HG02840 (cell line): ENCODE measurements at regions not wholly inside any gene's neighbourhood (a gene's known extent, or its start where the extent isn't known, plus 50 kb on each side); places are given as distances from the start of the nearest gene placed in this dataset.
"Not testable (repeated sequence)": the region's sequence is repeated elsewhere in the genome, so short reads cannot be mapped to it uniquely, and the experiment has no call there.

Source experiments
- ATAC-seq: cut with Tn5 transposase; IDR thresholded peaks from one replicate; pipeline ENCODE4 v1.9.1; 2021; ENCODE audit warnings: mild to moderate bottlenecking, moderate library complexity, moderate number of reproducible peaks; ENCODE audit not compliant: unreplicated experiment, low FRiP score

- no peak for ATAC-seq
Measured at GRCh38 chr20:48390981-48391380, 436.8 kb downstream of the PREX1 start.

DNA sequence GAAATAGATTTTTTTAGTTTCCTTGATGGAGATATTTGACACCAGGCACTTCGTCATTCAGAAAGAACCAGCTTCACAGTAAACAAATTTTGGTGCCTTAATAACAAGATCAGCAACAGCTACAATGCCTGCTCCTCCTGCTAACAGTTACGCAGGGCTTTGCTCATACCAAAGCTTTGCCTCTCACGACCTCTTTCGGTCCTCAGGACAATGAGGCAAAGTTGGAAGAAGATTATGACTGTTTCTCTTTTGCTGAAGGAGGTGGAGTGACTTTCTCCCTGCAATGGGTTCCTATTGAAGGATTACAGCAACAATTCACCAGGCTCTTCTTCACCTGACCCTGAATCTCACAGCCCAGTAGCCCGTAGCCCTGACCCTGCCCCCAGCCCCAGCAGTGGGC, 440.1 kb downstream of the PREX1 start:
- ATAC-seq: no peak

DNA sequence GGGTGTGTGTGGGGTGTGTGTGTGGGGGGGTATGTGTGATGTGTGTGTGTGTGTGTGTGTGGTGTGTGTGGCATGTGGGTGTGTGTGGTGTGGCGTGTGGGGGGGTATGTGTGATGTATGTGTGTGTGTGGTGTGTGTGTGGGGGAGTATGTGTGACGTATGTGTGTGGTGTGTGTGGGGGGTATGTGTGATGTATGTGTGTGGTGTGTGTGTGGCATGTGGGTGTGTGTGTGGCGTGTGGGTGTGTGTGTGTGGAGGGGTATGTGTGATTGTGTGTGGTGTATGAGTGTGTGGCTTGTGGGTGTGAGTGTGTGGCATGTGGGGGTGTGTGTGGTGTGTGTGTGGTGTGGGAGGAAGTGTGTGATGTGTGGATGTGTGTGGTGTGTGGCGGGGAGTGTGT, 442.3 kb downstream of the PREX1 start:
- no peak for ATAC-seq

DNA sequence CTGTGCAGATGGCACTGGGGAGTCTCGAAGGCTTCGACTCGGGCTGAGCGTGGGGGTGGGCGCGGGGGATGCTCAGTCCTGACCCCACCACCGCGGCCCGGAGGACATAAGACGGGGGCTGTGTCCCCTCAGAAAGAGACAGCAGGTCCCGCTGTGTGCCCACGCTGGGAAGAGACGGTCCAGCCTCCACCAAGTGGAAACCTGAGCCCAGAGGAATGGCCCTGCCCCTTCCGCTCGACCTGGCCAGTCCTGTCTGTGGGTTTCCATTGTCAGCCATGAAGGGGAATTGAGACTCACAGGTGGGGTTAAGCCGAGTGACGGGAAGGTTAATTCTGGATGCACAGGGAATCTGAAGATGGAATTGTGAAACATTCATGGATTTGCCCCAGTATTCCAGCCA, 442.7 kb downstream of the PREX1 start:
- ATAC-seq: no peak

DNA sequence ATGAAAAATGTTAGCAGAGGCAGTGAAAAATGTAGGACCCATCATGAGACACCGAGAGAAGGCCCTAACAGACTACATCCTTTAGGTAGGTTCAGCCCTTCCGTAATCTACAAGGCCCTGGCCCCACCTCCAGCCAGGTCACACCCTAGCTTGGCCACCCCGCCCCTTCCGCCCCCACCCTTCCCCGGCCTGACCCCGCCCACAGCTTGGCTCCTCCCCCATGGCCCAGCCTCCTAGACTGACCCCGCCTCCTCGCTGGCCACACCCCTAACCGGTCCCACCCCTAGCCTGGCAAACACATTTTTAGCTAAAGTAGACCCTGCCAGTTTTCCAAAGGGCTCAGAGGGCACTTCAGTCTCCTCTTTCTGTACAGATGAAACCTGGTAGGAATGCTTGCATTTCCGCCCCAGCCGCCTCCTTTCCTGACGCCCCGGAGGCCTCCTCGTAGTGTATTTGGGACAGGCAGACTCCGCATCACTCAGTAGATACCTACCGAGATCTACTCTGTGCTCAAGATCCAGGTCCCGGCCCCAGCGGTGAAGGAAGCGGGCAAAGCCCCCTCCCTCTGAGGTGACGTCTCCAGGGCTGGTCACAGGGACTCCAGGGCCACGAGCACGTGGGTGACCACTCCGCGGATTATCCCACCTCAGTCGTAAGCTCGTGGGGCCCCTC, 443.5 kb downstream of the PREX1 start:
- ATAC-seq: no peak

- ATAC-seq: no peak
Measured at GRCh38 chr20:48383252-48383651, 444.5 kb downstream of the PREX1 start.

- no peak for ATAC-seq
Measured at GRCh38 chr20:48382304-48382703, 445.5 kb downstream of the PREX1 start.

DNA sequence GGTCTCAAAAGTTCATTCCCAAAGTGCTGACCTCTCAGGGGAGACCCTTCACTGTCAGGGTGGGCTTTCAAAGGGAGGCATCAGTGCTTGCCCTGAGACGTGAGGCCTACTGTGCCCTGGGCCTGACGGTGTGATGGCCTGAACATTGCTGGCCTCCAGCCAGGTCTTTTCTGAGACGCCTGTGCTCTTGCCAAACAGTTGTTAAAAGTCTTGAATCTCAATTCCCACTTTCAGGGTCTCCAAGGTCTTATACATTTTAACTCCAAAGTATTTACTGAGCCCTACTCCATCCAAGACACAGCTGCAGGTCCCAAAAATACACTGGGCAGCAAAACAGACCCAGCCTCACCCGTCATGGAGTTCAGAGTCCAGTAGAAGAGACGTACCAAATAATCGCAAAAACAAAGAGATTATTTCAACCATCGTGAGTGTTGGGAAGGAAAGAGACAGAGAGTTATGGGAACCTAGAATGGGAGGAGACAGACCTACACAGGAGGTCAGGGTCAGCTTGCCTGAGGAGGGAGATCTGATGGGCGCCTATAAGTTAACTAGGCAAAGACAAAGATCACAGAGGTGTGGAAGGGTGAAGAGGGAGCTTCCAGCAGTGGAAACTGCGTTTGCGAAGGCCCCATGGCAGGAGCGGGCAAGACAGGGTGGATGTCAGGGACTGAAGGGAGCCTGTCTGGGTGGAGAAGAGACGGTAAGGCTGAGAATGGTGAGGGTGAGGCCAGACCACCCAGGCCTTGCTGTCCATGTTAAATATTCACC, 446.3 kb downstream of the PREX1 start:
- ATAC-seq: no peak

DNA sequence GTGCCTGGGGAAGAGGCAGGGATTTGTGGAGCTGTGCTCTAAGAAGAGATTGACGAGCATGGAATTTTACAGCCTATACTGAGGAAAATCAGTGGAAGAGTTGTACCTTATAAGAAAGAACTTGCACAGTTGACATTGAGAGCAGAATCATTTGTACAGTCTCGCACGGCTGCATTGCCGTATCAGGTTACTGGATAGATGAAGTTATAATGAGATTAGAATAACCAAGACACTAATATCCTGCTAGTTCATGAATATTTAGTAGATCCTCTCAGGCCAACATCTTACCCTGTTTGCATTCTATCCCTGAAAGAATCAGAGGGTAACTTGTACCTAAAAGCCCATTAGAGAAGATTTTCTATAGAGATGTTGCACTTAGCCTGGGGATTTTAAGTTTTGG, 447.1 kb downstream of the PREX1 start:
- no peak for ATAC-seq

DNA sequence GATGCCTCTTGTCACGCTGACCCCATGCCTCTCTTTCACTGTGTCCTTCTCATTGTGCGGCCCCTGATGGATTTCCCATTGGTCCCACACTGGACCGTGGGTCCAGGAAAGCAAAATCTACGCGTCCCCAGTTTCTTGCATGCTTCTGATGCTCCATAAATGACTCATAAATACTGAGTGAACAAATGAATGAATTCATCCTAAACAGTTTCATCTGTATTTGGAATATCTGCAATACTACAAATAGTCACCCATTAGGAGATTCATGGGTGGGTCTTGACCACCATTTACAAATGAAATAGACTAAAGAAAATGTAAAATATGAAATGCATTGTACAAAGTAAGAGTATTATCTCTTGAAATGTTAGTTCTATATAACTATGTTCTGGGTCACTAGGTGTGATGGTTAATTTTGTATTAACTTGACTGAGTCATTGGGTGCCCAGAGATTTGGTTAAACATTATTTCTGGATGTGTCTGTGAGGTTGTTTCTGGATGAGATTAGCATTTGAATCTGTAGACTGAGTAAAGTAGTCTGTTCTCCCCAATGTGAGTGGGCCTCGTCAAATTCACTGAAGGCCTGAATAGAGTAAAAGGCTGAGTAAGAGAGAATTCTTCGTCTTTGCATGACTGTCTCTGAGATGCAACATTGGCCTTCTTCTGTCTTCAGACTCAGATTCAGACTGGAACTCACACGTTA, 448.7 kb downstream of the PREX1 start:
- no peak for ATAC-seq

GRCh38 chr20:48377940-48378339, 449.9 kb downstream of the PREX1 start:
- no peak for ATAC-seq

DNA sequence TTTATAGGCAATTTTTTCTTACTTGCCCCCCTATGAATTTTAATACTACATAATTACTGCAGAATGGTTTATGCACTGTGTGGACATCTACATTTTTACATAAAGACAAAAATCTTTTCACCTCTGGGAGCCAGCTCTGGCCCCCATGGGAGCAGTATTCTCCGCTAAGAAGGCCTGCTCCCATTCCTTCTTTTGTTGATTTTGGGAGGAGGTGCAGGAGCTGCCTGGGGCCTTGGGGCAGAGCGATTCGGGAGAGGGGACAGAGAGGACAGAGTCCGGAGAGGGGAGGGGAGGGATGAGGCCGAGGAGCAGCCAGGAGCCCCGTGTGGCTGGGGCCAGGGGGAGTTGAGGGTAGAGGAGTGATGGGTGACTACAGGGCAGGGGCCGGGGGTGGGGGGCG, 452.0 kb downstream of the PREX1 start:
- ATAC-seq: no peak

GRCh38 chr20:48374991-48375595, 452.7 kb downstream of the PREX1 start:
- ATAC-seq: no peak

GRCh38 chr20:48374031-48374907, 453.5 kb downstream of the PREX1 start:
- not testable (repeated sequence) for ATAC-seq

GRCh38 chr20:48373555-48373934, 454.3 kb downstream of the PREX1 start:
- ATAC-seq: no peak

DNA sequence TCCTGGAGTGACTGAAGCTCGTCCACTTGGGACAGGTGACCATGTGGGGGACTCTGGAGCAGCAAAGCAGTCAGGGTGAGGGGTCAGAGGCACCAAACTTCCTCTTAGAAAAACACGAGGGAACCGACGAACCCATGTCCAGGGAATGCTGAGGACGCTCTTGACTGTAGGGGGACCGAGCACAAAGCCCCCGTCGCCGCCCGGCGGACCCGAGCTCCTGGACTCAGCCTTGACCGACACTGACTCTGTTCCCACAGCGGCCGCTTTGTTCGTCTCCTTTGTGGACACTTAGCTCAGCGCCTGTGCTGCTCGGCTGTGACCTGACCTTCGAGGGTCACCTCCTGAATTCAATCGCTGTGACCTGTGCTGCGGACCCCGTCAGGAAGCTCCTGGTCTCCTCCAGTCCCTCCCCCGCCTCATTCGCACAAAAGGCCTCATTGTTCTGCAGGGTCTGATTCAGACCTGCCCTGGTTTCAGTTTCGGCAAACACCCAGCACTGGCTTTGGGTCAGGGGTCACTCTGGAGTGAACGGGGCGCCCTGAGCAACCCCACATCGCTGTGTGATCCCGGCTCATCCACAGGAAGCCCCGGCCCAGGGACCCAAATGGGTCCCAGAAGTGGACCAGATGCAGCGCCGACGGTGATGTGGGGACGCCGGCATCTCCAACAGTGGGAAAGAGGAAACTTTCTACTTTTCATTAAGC, 454.8 kb downstream of the PREX1 start:
- not testable (repeated sequence) for ATAC-seq

DNA sequence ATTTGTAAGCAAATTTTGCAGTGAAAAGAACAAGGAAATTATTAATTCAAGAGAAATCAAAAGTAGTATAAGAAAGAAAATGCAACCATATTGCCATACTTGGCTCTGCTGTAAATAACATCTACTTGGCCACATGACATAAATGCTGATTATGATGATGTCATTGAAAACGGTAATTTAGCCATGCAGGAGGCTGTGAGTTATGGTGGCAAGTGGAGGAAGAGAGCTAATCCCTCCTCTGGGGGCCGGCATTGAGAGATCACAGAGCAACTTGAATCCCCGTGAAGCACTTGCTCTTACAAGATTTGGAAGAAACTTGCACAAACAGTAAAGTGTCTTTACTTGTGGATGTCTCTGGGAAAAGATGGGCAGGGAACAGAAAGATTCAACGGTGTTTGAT, 456.6 kb downstream of the PREX1 start:
- ATAC-seq: no peak

GRCh38 chr20:48368580-48369021, 459.2 kb downstream of the PREX1 start:
- not testable (repeated sequence) for ATAC-seq

DNA sequence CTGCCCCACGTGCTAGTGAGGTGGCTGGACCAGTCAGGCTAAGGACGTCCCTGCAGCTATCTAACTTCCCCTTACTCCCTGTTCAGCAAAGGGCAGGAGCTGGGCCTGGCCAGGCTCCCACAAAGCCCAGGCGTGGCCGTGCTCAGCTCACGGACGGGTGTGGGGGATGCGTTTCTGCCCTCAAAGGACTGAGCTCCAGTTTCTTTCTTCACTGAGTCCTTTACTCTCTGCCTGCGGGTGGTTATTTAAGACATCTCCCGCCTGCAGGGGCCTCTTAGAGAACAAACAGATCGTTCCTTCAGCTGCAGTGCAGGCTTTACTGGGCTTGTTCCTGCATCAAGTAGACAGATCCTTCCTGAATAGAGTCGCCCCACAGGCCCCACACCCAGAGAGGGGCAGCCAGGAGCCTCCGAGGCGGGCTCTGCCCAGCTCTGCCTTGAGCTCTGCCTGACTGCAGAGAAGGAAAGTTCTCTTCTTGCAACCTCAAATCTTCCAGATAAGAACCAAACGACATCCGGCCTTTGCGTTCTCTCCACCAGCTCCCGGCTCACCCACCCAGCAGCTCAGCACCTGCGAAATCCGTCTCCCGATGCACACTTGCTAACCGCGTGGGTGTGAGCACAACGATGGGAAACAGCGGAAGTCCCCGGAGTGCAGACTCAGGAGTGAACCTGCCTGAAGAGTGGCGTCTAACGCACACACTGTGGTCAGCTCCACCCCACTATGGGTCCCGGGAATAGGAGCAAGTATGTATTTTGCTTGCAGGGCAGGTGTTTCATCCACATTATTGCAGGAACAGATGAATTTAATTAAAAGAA, 460.0 kb downstream of the PREX1 start:
- ATAC-seq: not testable (repeated sequence)
